ENCODE measurements at regions not wholly inside any gene's neighbourhood (a gene's known extent, or its start where the extent isn't known, plus 50 kb on each side); places are given as distances from the start of the nearest gene placed in this dataset.

DNA sequence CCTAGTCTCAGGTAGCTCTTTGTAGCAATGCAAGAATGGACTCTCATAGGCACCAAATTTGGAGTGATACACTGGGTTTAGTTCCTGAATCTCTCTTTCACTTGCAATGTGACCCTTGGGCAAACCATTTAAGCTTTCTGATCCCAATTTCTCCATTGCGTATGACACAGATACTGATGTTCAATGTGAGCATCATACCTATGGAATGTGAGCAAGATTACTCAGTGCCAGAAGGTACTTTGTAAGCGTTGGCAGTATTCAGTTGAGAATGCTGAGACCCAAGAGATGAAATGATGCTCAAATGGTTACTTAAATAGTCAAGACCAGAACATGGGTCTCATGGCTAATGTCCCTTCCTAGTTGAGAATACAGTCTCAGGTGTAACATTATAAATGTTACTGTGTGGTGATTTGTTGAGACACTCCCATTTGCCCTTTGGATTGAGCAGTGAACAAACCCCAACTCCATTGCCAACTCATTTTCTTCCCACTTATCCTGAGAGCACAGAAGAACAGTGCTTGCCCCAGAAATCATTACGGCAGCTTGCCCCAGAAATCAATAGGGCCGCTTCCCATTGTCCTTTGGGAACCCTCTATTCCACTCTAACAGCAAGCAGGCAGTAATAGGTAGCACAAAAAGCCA, 134.1 kb downstream of the SOX9 start:
- TF ChIP-seq, protein P1, sequence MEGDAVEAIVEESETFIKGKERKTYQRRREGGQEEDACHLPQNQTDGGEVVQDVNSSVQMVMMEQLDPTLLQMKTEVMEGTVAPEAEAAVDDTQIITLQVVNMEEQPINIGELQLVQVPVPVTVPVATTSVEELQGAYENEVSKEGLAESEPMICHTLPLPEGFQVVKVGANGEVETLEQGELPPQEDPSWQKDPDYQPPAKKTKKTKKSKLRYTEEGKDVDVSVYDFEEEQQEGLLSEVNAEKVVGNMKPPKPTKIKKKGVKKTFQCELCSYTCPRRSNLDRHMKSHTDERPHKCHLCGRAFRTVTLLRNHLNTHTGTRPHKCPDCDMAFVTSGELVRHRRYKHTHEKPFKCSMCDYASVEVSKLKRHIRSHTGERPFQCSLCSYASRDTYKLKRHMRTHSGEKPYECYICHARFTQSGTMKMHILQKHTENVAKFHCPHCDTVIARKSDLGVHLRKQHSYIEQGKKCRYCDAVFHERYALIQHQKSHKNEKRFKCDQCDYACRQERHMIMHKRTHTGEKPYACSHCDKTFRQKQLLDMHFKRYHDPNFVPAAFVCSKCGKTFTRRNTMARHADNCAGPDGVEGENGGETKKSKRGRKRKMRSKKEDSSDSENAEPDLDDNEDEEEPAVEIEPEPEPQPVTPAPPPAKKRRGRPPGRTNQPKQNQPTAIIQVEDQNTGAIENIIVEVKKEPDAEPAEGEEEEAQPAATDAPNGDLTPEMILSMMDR (conservative IDR thresholded peaks at IDR 0.05; ENCODE audit: low read depth in 2 of 2) = no peak
- no peak for TF ChIP-seq POLR2AphosphoS5 (IDR thresholded peaks at IDR 0.05; ENCODE audit: low read depth)
- no peak for TF ChIP-seq EZH2 (IDR thresholded peaks at IDR 0.05; ENCODE audit: low read depth, unreplicated experiment)
- TF ChIP-seq, protein P2, sequence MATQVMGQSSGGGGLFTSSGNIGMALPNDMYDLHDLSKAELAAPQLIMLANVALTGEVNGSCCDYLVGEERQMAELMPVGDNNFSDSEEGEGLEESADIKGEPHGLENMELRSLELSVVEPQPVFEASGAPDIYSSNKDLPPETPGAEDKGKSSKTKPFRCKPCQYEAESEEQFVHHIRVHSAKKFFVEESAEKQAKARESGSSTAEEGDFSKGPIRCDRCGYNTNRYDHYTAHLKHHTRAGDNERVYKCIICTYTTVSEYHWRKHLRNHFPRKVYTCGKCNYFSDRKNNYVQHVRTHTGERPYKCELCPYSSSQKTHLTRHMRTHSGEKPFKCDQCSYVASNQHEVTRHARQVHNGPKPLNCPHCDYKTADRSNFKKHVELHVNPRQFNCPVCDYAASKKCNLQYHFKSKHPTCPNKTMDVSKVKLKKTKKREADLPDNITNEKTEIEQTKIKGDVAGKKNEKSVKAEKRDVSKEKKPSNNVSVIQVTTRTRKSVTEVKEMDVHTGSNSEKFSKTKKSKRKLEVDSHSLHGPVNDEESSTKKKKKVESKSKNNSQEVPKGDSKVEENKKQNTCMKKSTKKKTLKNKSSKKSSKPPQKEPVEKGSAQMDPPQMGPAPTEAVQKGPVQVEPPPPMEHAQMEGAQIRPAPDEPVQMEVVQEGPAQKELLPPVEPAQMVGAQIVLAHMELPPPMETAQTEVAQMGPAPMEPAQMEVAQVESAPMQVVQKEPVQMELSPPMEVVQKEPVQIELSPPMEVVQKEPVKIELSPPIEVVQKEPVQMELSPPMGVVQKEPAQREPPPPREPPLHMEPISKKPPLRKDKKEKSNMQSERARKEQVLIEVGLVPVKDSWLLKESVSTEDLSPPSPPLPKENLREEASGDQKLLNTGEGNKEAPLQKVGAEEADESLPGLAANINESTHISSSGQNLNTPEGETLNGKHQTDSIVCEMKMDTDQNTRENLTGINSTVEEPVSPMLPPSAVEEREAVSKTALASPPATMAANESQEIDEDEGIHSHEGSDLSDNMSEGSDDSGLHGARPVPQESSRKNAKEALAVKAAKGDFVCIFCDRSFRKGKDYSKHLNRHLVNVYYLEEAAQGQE (IDR thresholded peaks at IDR 0.05; ENCODE audit: unreplicated experiment) = no peak
- no peak for TF ChIP-seq CREB1 (CRISPR knock-in tag; IDR thresholded peaks at IDR 0.05; ENCODE audit: low read depth)
- no peak for TF ChIP-seq STAT1 (IDR thresholded peaks at IDR 0.05; ENCODE audit: unreplicated experiment)
- TF ChIP-seq, protein P3, sequence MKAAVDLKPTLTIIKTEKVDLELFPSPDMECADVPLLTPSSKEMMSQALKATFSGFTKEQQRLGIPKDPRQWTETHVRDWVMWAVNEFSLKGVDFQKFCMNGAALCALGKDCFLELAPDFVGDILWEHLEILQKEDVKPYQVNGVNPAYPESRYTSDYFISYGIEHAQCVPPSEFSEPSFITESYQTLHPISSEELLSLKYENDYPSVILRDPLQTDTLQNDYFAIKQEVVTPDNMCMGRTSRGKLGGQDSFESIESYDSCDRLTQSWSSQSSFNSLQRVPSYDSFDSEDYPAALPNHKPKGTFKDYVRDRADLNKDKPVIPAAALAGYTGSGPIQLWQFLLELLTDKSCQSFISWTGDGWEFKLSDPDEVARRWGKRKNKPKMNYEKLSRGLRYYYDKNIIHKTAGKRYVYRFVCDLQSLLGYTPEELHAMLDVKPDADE (IDR thresholded peaks at IDR 0.05) = no peak
- TF ChIP-seq EZH2phosphoT487 (IDR thresholded peaks at IDR 0.05; ENCODE audit: unreplicated experiment) = no peak
- TF ChIP-seq JUNB (IDR thresholded peaks at IDR 0.05; ENCODE audit: unreplicated experiment) = no peak

Data from GM23338 (cell line).